ENCODE measurements at regions not wholly inside any gene's neighbourhood (a gene's known extent, or its start where the extent isn't known, plus 50 kb on each side); places are given as distances from the start of the nearest gene placed in this dataset.

DNA sequence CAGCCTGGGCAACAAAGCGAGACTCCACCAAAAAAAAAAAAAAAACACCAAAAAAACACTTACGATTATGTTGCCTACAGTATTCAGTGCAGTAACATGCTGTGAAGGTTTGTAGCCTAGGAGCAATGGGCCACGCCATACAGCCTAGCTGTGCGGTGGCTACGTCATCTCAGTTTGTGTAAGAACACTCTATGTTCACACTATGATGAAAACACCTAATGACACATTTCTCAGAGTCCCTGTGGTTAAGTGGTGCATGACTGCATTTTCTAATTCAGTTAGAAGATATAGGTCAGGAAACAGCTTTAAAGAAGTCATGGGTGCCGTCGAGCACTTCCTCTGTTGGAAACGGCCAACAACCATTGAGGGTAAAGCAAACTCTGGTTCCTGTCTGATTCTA lies 75.7 kb upstream of the ANO1 start:
- peak; percentile 5 for DNase-seq

DNA sequence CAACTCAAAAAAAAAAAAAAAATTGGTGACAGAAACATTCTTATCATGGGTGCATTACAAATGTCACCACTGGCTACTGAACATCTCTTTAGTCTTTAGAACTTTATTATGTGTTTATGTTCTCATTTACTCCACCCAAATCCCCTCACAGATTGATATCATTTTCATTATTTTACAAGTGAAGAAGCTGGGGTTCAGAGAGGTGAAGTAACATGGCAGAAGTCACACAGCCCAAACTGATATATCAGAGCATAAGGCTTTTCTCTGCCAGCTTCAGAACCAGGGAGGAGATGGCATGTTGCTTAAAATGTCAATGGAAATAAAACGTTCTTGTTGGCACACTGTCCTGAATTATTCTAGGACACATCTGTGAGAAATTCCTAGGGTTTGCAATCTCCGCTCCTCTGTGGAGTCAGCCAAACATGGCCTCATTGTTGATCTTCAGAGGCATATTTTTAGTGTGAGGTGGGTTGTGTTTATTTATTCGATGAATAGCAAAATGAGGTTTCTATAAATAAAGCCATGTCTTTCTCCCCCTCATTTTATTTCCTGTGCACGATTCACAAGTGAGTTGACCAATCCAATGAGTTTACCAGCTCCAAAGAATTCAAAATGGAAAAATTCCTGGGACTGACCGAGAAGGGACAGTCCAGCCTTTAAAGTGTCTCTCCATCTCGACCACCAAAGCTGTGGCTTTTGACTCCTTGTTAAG lies 72.9 kb upstream of the ANO1 start:
- no peak for DNase-seq

DNA sequence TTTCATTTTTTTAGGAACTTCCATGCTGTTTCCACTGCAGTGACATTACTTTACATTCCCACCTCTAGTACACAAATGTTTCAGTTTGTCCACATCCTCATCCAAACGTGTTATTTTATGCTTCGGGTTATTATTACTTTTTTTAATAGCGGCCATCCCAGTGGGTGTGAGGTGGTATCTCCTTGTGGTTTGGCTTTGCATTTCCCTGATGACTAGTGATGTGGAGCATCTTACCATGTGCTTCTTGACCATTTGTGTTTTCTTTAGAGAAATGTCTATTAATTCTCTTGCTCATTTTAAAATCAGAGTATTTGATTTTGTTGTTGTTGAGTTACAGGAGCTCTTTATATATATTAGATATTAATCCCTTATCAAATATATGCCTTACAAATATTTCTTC lies 70.3 kb upstream of the ANO1 start:
- DNase-seq: no peak

DNA sequence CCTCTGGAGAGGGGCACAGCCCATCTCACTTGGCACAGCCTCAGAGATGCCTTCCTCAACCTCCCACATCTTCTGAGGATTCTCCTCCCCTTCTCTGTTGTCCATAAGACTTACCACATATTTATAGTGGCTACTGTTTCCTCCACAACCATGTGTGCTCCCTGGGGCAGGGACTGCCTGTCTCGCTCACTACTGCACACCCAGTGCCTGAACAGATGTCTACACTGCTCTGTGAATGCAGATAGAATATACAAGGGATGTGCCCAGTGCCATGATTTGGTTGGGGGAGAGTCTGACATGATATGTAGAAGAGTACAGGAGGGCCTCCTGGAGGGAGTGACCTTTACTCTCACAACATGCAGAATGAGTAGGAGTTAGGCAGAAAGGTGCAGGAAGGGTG lies 67.3 kb upstream of the ANO1 start:
- no peak for DNase-seq

DNA sequence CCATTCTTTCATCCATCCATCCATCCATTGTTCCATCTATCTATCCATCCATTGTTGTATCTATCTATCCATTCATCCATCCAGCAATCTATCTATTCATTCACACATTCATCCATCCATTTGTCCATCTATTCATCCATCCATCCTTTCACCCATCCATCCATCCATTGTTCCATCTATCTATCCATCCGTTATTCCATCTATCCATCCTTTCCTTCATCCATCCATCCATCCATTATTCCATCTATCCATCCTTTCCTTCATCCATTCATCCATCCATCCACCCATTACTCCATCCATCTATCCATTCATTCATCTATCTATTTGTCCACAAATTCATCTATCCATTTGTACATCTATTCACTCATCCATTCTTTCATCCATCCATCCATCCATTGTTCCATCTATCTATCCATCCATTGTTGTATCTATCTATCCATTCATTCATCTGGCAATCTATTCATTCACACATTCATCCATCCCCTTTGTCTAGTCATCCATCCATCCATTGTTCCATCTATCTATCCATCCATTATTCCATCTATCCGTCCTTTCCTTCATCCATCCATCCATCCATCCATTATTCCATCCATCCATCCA lies 65.9 kb upstream of the ANO1 start:
- no peak for DNase-seq

DNA sequence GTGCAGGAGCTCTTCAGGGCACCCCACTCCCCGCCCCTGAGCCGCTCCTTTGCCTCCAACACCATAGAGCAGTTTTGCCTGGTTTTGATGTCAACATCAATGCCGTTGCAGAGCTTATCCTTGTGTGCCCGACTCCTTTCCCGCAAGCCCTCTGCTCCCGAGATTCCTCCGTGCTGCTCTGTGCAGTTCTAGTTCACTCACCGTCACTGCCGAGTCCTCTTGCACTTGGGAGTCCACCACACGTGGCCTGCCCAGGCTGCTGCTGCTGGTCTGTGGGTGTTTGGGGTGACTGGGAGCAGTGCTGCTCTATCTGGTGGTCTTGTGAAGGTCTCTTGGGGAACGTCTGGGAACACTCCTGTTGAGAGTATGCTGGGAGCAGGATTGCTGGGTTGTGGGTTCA lies 63.8 kb upstream of the ANO1 start:
- DNase-seq: no peak

DNA sequence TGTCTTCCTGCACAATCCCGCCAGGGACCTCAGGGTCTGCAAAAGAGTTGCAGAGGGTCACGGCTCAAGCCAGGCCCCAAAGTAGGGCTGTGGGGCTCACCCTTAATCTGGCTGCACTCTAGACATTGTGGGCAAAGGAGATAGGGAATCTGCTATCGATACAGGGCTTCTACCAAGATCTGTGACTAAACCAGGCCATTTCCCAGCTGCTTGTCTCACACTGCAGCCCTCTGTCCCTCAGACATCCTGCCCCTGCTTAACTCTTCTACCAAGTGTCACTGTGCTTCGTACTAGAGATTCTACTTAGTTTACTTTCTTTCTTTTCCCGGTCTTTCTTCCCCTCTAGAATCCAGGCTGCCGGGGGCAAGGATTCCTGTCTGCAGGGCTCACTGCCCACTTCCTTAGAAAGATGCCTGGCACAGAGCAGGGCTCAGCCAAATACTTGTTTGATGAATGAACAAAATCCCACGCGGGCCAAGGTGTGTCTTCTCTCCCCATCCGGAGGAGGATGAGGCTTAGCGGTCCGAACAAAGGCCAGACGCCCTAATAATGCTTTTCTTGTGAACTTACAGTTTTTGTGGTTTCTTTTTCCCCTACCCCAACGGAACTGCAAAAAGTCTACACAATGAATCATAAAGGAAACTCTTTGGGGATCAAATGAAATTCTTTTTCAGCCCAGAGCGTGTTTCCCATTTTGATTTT lies 61.3 kb upstream of the ANO1 start:
- no peak for DNase-seq

DNA sequence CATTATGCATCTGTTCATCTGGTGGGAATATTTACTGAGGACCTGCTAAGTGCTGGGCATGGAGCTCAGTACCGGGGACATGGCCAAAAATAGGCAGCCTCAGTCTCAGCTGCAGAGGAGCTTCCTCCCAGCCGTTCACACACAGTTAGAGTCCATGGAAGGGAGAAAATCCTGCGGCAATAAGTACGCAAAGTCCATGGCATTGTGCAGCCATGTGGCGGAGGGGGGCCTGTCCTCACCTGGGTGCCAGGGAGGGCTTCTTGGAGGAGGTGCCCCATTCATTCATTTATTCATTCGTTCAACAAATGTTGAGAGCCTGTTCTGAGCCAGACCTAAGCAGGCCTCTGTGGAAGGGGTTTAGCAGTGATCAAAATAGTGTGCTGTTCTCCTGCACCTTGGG lies 59.3 kb upstream of the ANO1 start:
- DNase-seq: no peak

DNA sequence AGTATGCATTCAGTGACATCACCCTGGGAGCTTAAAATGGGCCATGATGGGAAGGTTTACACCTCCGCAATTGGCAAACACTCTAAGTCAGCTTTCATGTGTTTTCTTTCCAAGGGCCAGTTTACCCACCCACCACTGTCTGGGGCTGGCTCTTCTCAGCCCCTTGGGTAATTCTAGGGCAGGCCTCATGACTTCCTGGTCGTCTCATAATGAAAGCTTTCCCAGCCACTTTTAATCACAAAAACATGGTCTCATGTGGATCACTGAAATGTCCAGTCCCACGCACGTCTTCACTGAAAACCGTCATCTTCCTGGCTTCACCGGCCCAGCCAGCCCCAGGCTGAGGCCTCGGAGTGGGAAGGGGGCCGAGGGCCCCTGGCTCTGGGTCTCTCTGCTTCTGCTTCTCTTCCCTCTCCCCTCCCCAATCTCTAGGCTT lies 58.5 kb upstream of the ANO1 start:
- no peak for DNase-seq

DNA sequence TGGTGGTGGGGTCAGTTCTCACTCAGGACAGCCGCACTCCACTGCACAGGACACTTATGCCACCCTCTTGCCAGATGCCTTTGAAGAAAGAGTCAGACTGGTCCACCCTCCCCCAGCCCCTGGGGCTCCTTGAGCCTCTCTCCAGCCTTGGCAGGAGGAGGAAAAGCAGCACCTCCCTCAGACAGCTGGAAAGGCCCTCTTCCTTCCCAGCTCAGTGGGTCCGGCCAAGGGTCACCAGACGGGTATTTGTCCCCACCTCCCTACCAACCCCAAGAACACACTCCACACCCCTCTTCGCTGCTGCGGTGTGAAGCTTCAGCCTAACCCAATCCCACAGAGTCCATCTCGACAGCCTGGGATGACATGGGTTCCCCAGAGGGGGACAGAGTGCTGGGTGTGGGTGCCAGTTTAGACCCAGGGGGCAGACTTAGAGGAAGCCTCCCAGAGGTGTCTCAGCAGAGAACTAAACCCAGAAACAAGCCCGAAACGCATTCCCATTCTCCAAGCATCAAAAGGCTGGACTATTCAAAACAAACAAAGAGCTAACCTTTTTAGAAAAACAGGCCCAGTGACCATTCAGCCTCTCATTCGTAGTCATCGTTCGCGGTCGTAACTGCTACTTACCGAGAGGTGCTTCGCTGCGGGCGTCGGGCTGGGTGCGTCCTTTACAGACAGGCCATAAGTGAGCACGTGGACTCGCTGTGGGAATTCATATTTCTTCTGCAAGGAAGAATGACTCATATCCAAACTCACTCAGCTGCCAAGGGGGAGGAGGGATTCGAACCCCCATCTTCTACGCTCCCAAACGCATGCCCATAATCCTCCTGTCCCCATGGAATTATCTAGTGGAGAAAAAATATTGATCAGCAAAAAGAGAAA lies 57.5 kb upstream of the ANO1 start:
- DNase-seq: no peak

DNA sequence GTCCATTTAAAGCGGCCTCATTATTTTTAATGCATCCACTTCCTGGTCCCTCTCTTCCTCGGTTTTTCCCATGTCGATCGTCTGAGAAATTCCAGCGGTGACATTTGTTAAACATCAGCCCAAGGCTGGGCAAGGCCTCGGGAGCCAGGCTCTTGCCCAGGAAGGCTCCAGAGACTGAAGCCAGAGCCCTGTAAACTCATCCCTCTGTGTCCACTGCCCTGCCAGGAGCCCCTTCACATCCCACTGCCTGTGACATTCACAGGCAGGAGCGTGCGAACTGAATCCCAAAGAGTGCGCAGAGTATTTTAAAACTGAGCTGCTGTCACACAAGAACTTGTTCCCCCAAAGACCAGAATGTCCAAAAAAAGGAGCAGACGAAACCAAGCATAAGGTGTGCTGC lies 56.5 kb upstream of the ANO1 start:
- DNase-seq: no peak

DNA sequence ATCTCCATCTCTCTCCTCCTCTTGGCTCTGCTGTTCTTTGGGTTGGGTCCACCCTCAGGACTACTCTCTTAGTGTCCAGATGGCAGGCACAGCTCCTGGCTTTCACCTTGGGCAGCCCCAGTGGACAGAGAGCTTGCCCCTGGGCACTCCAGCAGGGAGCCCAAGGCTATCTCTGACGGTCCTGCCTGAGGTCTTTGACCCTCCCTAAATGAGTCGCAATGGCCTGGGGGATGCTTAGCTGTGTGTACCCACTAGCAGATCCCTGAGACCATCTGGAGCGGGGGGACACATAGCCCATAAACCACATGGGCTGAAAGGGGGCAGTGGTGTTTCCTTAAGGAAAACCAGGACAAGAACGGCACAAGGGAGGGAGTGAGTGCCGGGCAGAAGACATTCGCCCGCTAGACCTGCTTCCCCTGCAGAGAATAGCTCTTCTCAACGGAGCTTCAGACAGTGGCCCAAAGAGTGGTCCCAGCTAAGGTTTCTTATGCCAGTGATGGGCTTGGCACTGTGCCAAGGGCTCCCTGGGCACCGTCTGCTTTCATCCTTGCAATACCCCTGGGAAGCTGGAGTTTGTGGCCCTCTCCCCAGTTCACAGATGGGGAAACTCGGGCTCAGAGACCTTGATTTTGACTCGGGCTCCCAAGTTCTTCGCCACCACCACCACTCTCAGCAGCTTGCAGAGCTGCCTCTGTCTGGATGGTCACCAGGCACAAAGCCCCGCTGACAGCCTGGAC lies 53.9 kb upstream of the ANO1 start:
- DNase-seq: no peak

DNA sequence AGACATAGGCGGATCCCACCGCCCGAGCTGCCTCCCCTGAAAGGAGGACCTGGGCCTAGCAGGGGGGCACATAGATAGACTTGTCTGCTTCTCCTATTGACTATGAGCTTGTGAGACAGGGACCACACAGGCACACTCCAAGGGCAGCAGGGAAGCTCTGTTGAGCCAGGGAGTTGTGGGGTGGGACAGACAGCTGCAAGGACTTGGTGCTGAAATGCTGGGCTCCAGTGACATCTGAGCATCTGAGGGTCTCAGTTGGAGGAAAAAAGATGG lies 53.4 kb upstream of the ANO1 start:
- no peak for DNase-seq

DNA sequence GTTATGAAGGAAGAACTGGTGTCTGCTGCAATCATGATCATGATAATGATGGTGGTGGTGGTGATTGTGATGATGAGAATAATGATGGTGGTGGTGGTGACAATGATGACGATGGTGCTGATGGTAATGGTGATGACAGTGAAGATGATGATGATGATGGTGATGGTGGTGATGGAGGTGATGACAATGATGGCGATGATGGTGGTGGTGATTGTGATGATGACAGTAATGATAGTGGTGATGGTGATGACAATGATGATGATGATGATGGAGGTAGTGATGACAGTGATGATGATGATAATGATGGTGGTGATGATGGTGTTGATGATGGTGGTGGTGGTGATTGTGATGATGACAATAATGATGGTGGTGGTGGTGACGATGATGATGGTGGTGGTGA lies 52.8 kb upstream of the ANO1 start:
- no peak for DNase-seq

DNA sequence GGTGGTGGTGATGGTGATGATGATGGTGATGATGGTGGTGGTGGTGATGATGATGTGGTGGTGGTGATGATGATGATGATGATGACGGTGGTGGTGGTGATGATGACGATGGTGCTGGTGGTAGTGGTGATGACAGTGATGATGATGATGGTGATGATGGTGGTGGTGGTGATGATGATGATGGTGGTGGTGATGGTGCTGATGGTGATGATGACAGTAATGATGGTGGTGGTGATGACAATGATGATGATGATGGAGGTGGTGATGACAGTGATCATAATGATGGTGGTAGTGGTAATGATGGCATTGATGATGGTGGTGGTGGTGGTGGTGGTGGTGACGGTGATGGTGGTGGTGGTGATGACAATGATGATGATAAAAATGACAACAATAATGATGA lies 52.1 kb upstream of the ANO1 start:
- DNase-seq: no peak

DNA sequence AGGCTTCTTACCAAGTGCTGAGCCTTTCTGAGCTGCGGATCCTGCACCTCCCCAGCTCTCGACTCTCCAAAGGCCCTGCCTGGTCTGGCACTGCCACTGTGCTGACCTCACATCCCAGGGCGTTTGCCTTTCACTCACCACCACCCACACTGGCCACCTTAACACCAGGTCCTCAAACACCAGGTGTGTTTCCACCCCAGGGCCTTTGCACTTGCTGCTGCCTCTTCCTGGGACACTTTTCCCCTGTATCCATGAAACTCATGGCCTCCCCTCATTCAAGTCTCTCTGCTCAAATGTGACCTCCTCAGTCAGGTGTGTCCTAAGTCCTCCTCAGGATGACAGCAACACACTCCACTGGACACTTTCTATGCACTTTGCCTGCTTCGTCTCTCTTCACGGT lies 51.4 kb upstream of the ANO1 start:
- no peak for DNase-seq

DNA sequence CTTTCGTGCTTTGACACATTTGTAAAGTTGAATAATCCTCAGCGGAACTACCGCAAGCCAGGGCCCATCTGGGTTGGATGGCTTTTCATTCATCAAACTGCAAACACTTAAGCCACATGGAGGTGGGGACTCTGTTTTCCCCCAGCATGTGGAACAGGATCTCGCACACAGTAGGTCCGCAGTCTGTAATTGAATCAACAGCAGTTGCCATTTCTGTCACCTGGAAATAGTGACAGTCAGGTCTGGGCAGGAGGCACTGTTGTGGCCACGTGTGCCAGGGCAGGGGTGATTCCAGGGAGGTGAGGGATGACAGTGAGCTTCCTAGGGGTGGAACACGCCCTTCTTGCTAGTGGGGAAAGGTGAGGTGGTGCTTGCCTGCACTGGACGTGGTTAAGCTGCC lies 50.7 kb upstream of the ANO1 start:
- no peak for DNase-seq

DNA sequence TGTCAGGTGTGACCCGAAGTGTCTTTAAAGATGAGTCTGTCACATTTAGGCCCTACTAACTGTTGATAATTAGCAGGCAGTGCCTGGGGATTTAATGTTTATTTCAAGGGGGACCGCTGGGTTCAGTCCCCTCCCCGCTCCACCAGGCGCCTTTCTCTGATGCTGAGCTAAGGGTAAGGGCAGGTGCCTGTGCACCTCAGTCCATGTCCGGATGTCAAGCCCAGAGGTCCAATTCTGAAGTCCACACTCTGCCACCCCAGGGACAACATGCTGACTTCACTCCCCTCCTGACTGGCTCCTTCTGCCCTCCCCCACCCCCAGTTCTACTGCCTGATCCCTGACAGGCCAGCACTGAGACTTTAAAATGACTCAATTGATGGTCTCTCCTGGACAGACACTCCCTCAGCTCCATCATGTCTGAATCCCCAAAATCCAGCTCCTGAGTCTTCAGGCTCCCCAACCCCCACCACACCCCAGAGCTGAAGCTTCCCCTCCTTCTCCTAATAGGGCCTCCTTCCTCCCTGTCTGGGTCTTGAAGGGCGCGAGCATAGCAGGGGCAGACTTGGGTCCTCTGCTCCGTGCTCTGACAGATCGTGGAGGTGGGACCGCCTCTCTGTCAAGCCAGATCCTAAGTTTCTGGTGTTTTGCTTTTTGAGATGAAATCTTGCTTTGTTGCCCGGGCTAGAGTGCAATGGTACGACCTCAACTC lies 49.8 kb upstream of the ANO1 start:
- DNase-seq: no peak

Data from suppressor macrophage treated with lipopolysaccharide for 4 hours (primary cell).